Cardiac muscle cell (in vitro differentiated cells and primary cell): ENCODE measurements at regions not wholly inside any gene's neighbourhood (a gene's known extent, or its start where the extent isn't known, plus 50 kb on each side); places are given as distances from the start of the nearest gene placed in this dataset.

ENCODE experiments used
- DNase-seq, 2 donors: peaks; one replicate each; pipeline versions ENCODE4 v3.0.0 to v3.0.0-alpha.2; 2010 to 2017; ENCODE audit warnings: low read depth in 1 of 2, low spot score in 1 of 2
- H3K27ac ChIP-seq: fragments of 200-600 bp; sonication (generic); 2 replicates; pipeline ENCODE4 v1.5.1; 2016
- H3K27me3 ChIP-seq: fragments of 200-600 bp; sonication (generic); 2 replicates; pipeline ENCODE4 v1.6.0; 2016; ENCODE audit warnings: control low read depth
- H3K36me3 ChIP-seq: fragments of 200-600 bp; sonication (generic); 2 replicates; pipeline ENCODE4 v1.5.1; 2016; ENCODE audit warnings: control low read depth
- H3K4me1 ChIP-seq: fragments of 200-600 bp; sonication (generic); 2 replicates; pipeline ENCODE4 v1.8.1; 2017; ENCODE audit warnings: low read depth, mild to moderate bottlenecking, mixed run types
- H3K4me3 ChIP-seq: fragments of 200-600 bp; sonication (generic); 2 replicates; pipeline ENCODE4 v1.5.1; 2016; ENCODE audit warnings: mild to moderate bottlenecking
- H3K9me3 ChIP-seq: fragments of 200-600 bp; sonication (generic); 2 replicates; pipeline ENCODE4 v1.5.1; 2017; ENCODE audit warnings: low read depth, mild to moderate bottlenecking, control low read depth
- CTCF ChIP-seq: IDR thresholded peaks from 2 replicates; pipeline ENCODE4 v1.5.1; 2012; ENCODE audit warnings: low read depth, mild to moderate bottlenecking, low read length

- Histone ChIP-seq H3K4me3 (no peak overlapping the region), H3K9me3 (no peaks in the 10 kb centered on the region)
Observed at GRCh38 chr21:14691914-14692313, 145.8 kb upstream of the SAMSN1 start.

GRCh38 chr21:14690886-14691285, 144.8 kb upstream of the SAMSN1 start:
- H3K4me3 ChIP-seq = no peak overlapping the region
- H3K4me1 ChIP-seq = peaks cover 10% of the 10 kb centered on the region
- no peaks in the 10 kb centered on the region for H3K27me3 ChIP-seq
- TF ChIP-seq CTCF = no peak
- H3K36me3 ChIP-seq = no peaks in the 10 kb centered on the region
- no peak for DNase-seq
- no peaks in the 10 kb centered on the region for H3K9me3 ChIP-seq
- H3K27ac ChIP-seq = no peak overlapping the region

More at GRCh38 chr21:14691914-14692313, 145.8 kb upstream of the SAMSN1 start:
- Histone ChIP-seq H3K27ac (no peak overlapping the region), H3K27me3 (no peaks in the 10 kb centered on the region), H3K4me1 (peaks cover 10% of the 10 kb centered on the region), H3K36me3 (no peaks in the 10 kb centered on the region)
- no peak for DNase-seq
- no peak for TF ChIP-seq CTCF

- TF ChIP-seq CTCF = no peak
Observed at GRCh38 chr21:14688936-14689335, 142.8 kb upstream of the SAMSN1 start.

GRCh38 chr21:14688412-14688811, 142.3 kb upstream of the SAMSN1 start:
- no peak for DNase-seq
- H3K27me3 ChIP-seq = no peaks in the 10 kb centered on the region
- H3K9me3 ChIP-seq = no peaks in the 10 kb centered on the region
- no peaks in the 10 kb centered on the region for H3K36me3 ChIP-seq
- H3K4me1 ChIP-seq = peaks cover 10% of the 10 kb centered on the region
- no peak for TF ChIP-seq CTCF
- no peak overlapping the region for H3K27ac ChIP-seq
- no peak overlapping the region for H3K4me3 ChIP-seq

More at GRCh38 chr21:14688936-14689335, 142.8 kb upstream of the SAMSN1 start:
- Histone ChIP-seq H3K27me3 (no peaks in the 10 kb centered on the region), H3K9me3 (no peaks in the 10 kb centered on the region), H3K4me1 (peaks cover 10% of the 10 kb centered on the region), H3K27ac (no peak overlapping the region), H3K36me3 (no peaks in the 10 kb centered on the region), H3K4me3 (no peak overlapping the region)
- peak in 1 of 2 donors; percentile 56 for DNase-seq

- H3K36me3 ChIP-seq = no peaks in the 10 kb centered on the region
- DNase-seq = no peak
- H3K4me3 ChIP-seq = no peak overlapping the region
- no peaks in the 10 kb centered on the region for H3K27me3 ChIP-seq
- peaks cover 10% of the 10 kb centered on the region for H3K4me1 ChIP-seq
- no peak overlapping the region for H3K27ac ChIP-seq
- TF ChIP-seq CTCF = no peak
- no peaks in the 10 kb centered on the region for H3K9me3 ChIP-seq
Observed at GRCh38 chr21:14687268-14687625, 141.1 kb upstream of the SAMSN1 start.
